ENCODE measurements at regions not wholly inside any gene's neighbourhood (a gene's known extent, or its start where the extent isn't known, plus 50 kb on each side); places are given as distances from the start of the nearest gene placed in this dataset.

GRCh38 chr15:95325763-95326404 lies 1004.6 kb upstream of the NR2F2 start:
- H3K4me3 ChIP-seq = no peak overlapping the region
- no peaks in the 10 kb centered on the region for H4K20me1 ChIP-seq
- no peak overlapping the region for H3K4me2 ChIP-seq
- no peaks in the 10 kb centered on the region for H3K27me3 ChIP-seq
- H3K9me3 ChIP-seq = peaks cover 6% of the 10 kb centered on the region; the same call in 1 of the 2 replicates
- TF ChIP-seq Cebpa-rat (IDR thresholded peaks at IDR 0.05) = no peak
- no peaks in the 10 kb centered on the region for H3K36me3 ChIP-seq
- H3K9ac ChIP-seq = no peak overlapping the region
- H3K4me1 ChIP-seq = no peaks in the 10 kb centered on the region
- no peak overlapping the region for H3K27ac ChIP-seq

DNA sequence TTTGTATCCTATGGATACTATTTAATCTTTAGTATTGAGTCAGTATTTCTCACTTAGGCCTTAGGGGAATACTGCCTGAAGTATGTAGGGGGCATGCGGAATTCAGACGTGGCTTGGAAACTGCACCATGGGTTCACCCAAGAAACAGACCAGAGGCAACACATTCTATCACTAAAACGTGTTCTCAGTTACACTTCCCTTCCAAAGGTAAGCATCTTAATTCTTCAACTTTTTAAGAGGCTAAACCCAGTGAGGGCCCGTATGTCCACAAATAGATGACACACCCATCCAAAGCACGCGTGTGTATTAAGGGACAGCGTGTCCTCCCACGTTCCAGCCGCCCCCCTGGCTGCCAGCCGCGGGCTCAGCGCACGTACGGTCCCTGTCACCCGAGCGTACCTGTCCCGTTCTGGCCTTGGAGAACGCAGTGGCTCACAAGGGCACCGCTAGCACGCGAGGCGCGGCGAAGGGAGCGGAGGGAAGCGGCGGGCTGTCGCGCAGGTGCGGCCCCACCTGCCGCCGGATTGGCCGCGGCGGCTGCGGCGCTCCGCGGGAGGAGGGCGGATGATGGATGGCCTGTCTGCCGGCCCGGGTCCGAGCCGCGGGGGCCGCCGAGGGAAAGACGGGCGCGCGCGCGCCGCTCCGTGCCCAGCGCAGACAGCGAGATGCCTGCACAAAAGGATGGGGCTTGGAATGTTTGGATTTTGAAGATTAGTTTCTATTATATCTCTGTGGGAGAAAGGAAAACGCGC lies 1003.9 kb upstream of the NR2F2 start:
- Histone ChIP-seq H3K4me3 (no peak overlapping the region), H3K36me3 (no peaks in the 10 kb centered on the region), H3K4me2 (no peak overlapping the region), H3K27me3 (no peaks in the 10 kb centered on the region), H3K9ac (no peak overlapping the region), H4K20me1 (no peaks in the 10 kb centered on the region), H3K9me3 (peaks cover 6% of the 10 kb centered on the region; the same call in 1 of the 2 replicates), H3K4me1 (no peaks in the 10 kb centered on the region), H3K27ac (no peak overlapping the region)
- no peak for TF ChIP-seq Cebpa-rat (IDR thresholded peaks at IDR 0.05)

- no peak for TF ChIP-seq Cebpa-rat (IDR thresholded peaks at IDR 0.05)
Observed at GRCh38 chr15:95327183-95327525, 1003.3 kb upstream of the NR2F2 start.

GRCh38 chr15:95327661-95328060 lies 1002.8 kb upstream of the NR2F2 start:
- TF ChIP-seq Cebpa-rat (IDR thresholded peaks at IDR 0.05) = no peak
- no peaks in the 10 kb centered on the region for H3K27me3 ChIP-seq
- H3K9ac ChIP-seq = no peak overlapping the region
- H3K4me3 ChIP-seq = no peak overlapping the region
- no peak overlapping the region for H3K27ac ChIP-seq
- H3K36me3 ChIP-seq = no peaks in the 10 kb centered on the region
- H3K4me2 ChIP-seq = no peak overlapping the region
- H3K9me3 ChIP-seq = peaks cover 6% of the 10 kb centered on the region; the same call in 1 of the 2 replicates
- no peaks in the 10 kb centered on the region for H4K20me1 ChIP-seq
- no peaks in the 10 kb centered on the region for H3K4me1 ChIP-seq

More at GRCh38 chr15:95327183-95327525, 1003.3 kb upstream of the NR2F2 start:
- no peaks in the 10 kb centered on the region for H4K20me1 ChIP-seq
- no peaks in the 10 kb centered on the region for H3K4me1 ChIP-seq
- H3K9ac ChIP-seq = no peak overlapping the region
- H3K4me2 ChIP-seq = no peak overlapping the region
- H3K27me3 ChIP-seq = no peaks in the 10 kb centered on the region
- H3K4me3 ChIP-seq = no peak overlapping the region
- no peaks in the 10 kb centered on the region for H3K36me3 ChIP-seq
- peaks cover 6% of the 10 kb centered on the region; the same call in 1 of the 2 replicates for H3K9me3 ChIP-seq
- H3K27ac ChIP-seq = no peak overlapping the region

- no peak for TF ChIP-seq Cebpa-rat (IDR thresholded peaks at IDR 0.05)
- Histone ChIP-seq H3K27ac (no peak overlapping the region), H3K4me1 (no peaks in the 10 kb centered on the region), H4K20me1 (no peaks in the 10 kb centered on the region), H3K9me3 (peaks cover 6% of the 10 kb centered on the region; the same call in 1 of the 2 replicates), H3K4me3 (no peak overlapping the region), H3K9ac (no peak overlapping the region), H3K4me2 (no peak overlapping the region), H3K27me3 (no peaks in the 10 kb centered on the region), H3K36me3 (no peaks in the 10 kb centered on the region)
Observed at GRCh38 chr15:95328559-95328958, 1001.9 kb upstream of the NR2F2 start.

DNA sequence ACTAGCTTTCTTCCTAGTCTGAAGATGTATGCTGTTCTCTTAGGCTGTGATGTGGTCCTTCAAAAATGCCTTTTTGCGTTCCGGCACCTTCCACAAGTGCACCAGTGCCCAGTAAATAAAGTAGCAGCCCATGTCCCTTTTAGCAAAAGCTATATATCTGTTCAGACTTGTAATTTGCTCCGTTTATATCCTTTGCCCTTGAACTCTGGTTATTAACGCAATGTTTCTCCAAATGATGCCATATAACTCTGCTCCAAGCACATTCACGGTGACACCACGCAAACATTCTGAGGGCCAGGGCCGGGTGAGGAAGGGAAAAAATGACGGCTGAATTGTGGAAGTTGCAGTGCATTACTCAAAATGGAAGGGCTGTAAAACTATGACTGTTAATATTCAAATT lies 1001.1 kb upstream of the NR2F2 start:
- H3K9ac ChIP-seq = no peak overlapping the region
- TF ChIP-seq Cebpa-rat (IDR thresholded peaks at IDR 0.05) = no peak
- H3K4me2 ChIP-seq = no peak overlapping the region
- peaks cover 6% of the 10 kb centered on the region; the same call in 1 of the 2 replicates for H3K9me3 ChIP-seq
- H3K4me1 ChIP-seq = no peaks in the 10 kb centered on the region
- H4K20me1 ChIP-seq = no peaks in the 10 kb centered on the region
- no peak overlapping the region for H3K27ac ChIP-seq
- H3K36me3 ChIP-seq = no peaks in the 10 kb centered on the region
- H3K4me3 ChIP-seq = no peak overlapping the region
- no peaks in the 10 kb centered on the region for H3K27me3 ChIP-seq

- no peak for TF ChIP-seq Cebpa-rat (IDR thresholded peaks at IDR 0.05)
- Histone ChIP-seq H3K4me2 (no peak overlapping the region), H3K9ac (no peak overlapping the region), H3K36me3 (no peaks in the 10 kb centered on the region), H3K4me1 (no peaks in the 10 kb centered on the region), H3K27me3 (no peaks in the 10 kb centered on the region), H3K4me3 (no peak overlapping the region), H3K9me3 (no peaks in the 10 kb centered on the region), H4K20me1 (no peaks in the 10 kb centered on the region), H3K27ac (no peak overlapping the region)
Observed at GRCh38 chr15:95341686-95342085, 988.8 kb upstream of the NR2F2 start.

GRCh38 chr15:95345867-95346266 lies 984.6 kb upstream of the NR2F2 start:
- no peak overlapping the region for H3K4me3 ChIP-seq
- H4K20me1 ChIP-seq = no peaks in the 10 kb centered on the region
- no peaks in the 10 kb centered on the region for H3K36me3 ChIP-seq
- H3K4me1 ChIP-seq = no peaks in the 10 kb centered on the region
- no peaks in the 10 kb centered on the region for H3K9me3 ChIP-seq
- no peak for TF ChIP-seq Cebpa-rat (IDR thresholded peaks at IDR 0.05)
- H3K4me2 ChIP-seq = no peak overlapping the region
- H3K27me3 ChIP-seq = no peaks in the 10 kb centered on the region
- H3K9ac ChIP-seq = no peak overlapping the region
- no peak overlapping the region for H3K27ac ChIP-seq

DNA sequence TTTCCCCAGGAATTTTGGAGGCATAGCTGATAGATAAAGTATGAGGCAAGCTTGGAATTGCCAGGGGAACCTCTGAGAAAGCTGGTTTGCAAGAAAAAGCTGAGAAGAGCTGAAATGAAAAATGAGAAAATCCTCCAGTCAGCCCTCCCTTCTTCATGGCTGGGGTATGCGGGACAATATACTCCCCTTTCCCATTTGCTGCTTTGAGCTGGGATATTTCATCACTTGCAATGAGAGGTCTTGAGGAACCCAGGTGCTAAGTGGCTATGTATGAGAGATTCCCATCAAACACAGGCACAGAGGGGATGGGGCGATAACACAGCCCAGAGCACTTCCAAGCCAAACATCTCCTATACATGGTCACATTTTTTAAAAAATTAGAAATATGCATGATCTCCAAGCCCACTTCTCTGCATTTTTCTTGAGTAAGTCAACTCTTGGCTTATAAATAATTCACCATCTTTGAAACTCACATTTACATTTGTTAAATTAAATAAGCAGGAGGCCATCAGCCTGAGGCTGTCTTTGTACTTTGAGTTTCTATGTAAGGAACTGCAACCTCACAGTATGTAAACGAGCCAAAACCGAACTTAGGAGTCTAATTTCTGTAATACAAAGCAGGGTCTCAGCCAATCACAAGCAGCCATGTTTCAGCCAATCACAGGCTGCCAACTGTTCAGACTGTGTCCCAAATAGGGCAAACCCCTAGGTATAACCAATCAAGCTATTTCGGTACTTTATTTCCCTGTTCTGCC lies 983.6 kb upstream of the NR2F2 start:
- Histone ChIP-seq H3K4me2 (no peak overlapping the region), H3K36me3 (no peaks in the 10 kb centered on the region), H3K27ac (no peak overlapping the region), H4K20me1 (no peaks in the 10 kb centered on the region), H3K4me3 (no peak overlapping the region), H3K27me3 (no peaks in the 10 kb centered on the region), H3K9ac (no peak overlapping the region), H3K4me1 (no peaks in the 10 kb centered on the region), H3K9me3 (no peaks in the 10 kb centered on the region)
- no peak for TF ChIP-seq Cebpa-rat (IDR thresholded peaks at IDR 0.05)

DNA sequence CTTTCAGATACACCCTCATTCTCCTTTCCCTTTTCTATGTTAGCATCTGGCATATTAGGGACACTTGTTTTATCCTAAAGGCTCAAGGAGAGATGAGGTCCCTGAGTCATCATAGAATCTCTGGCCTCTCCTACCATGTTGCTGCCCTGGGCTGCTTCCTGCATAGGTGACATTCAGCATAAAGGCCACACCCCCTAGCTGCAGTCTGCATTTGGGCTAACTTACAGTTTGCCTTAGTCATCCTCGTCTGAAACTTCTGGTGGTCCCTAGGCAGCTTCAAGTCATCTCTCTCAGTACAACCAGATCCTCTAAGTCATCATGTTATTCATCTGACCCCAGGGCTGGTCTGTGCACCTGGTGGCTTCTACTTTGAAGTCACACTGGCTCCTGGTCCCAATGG lies 982.7 kb upstream of the NR2F2 start:
- no peaks in the 10 kb centered on the region for H3K27me3 ChIP-seq
- no peak overlapping the region for H3K27ac ChIP-seq
- no peak for TF ChIP-seq Cebpa-rat (IDR thresholded peaks at IDR 0.05)
- H3K9ac ChIP-seq = no peak overlapping the region
- no peaks in the 10 kb centered on the region for H3K4me1 ChIP-seq
- no peak overlapping the region for H3K4me2 ChIP-seq
- no peaks in the 10 kb centered on the region for H3K9me3 ChIP-seq
- H4K20me1 ChIP-seq = no peaks in the 10 kb centered on the region
- no peak overlapping the region for H3K4me3 ChIP-seq
- no peaks in the 10 kb centered on the region for H3K36me3 ChIP-seq

Data from BLaER1 (cell line).